ENCODE measurements at regions not wholly inside any gene's neighbourhood (a gene's known extent, or its start where the extent isn't known, plus 50 kb on each side); places are given as distances from the start of the nearest gene placed in this dataset.

GRCh38 chr5:133792024-133792423 is 176.4 kb downstream of the C5orf15 start:
- no peak for DNase-seq (ENCODE audit: low spot score)
- TF ChIP-seq CTCF (IDR thresholded peaks at IDR 0.05; ENCODE audit: extremely low read depth, missing control alignments) = no peak

GRCh38 chr5:133790898-133791297 is 177.5 kb downstream of the C5orf15 start:
- no peak for DNase-seq (ENCODE audit: low spot score)
- TF ChIP-seq CTCF (IDR thresholded peaks at IDR 0.05; ENCODE audit: extremely low read depth, missing control alignments) = no peak

GRCh38 chr5:133789428-133789827 is 177.1 kb upstream of the FSTL4 start:
- TF ChIP-seq CTCF (IDR thresholded peaks at IDR 0.05; ENCODE audit: extremely low read depth, missing control alignments) = no peak
- no peak for DNase-seq (ENCODE audit: low spot score)

GRCh38 chr5:133788121-133788520 is 175.8 kb upstream of the FSTL4 start:
- TF ChIP-seq CTCF (IDR thresholded peaks at IDR 0.05; ENCODE audit: extremely low read depth, missing control alignments) = no peak
- no peak for DNase-seq (ENCODE audit: low spot score)

- no peak for TF ChIP-seq CTCF (IDR thresholded peaks at IDR 0.05; ENCODE audit: extremely low read depth, missing control alignments)
- DNase-seq (ENCODE audit: low spot score) = no peak
Measured at GRCh38 chr5:133786420-133786819, 174.1 kb upstream of the FSTL4 start.

GRCh38 chr5:133785182-133785581 is 172.8 kb upstream of the FSTL4 start:
- no peak for DNase-seq (ENCODE audit: low spot score)
- TF ChIP-seq CTCF (IDR thresholded peaks at IDR 0.05; ENCODE audit: extremely low read depth, missing control alignments) = no peak

GRCh38 chr5:133783481-133783880 is 171.1 kb upstream of the FSTL4 start:
- TF ChIP-seq CTCF (IDR thresholded peaks at IDR 0.05; ENCODE audit: extremely low read depth, missing control alignments) = no peak
- DNase-seq (ENCODE audit: low spot score) = no peak

All from GM20000 (cell line).